ENCODE measurements at regions not wholly inside any gene's neighbourhood (a gene's known extent, or its start where the extent isn't known, plus 50 kb on each side); places are given as distances from the start of the nearest gene placed in this dataset.

- TF ChIP-seq, protein P1, sequence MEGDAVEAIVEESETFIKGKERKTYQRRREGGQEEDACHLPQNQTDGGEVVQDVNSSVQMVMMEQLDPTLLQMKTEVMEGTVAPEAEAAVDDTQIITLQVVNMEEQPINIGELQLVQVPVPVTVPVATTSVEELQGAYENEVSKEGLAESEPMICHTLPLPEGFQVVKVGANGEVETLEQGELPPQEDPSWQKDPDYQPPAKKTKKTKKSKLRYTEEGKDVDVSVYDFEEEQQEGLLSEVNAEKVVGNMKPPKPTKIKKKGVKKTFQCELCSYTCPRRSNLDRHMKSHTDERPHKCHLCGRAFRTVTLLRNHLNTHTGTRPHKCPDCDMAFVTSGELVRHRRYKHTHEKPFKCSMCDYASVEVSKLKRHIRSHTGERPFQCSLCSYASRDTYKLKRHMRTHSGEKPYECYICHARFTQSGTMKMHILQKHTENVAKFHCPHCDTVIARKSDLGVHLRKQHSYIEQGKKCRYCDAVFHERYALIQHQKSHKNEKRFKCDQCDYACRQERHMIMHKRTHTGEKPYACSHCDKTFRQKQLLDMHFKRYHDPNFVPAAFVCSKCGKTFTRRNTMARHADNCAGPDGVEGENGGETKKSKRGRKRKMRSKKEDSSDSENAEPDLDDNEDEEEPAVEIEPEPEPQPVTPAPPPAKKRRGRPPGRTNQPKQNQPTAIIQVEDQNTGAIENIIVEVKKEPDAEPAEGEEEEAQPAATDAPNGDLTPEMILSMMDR (conservative IDR thresholded peaks at IDR 0.05; ENCODE audit: low read depth), result no peak
- CTCF ChIA-PET, result interaction anchor here (0.7 kb wide), 1 partner anchor 34 kb away, joined by 4 read pairs; no protein-coding TSS in a partner anchor
- no peak overlapping the region for H3K27ac ChIP-seq
- POLR2A ChIA-PET (ENCODE audit: low non-redundant PET), result no interaction called here
- no peak for DNase-seq (ENCODE audit: low spot score)
Observed at GRCh38 chr4:185966549-185966948, 102.4 kb upstream of the TLR3 start.

DNA sequence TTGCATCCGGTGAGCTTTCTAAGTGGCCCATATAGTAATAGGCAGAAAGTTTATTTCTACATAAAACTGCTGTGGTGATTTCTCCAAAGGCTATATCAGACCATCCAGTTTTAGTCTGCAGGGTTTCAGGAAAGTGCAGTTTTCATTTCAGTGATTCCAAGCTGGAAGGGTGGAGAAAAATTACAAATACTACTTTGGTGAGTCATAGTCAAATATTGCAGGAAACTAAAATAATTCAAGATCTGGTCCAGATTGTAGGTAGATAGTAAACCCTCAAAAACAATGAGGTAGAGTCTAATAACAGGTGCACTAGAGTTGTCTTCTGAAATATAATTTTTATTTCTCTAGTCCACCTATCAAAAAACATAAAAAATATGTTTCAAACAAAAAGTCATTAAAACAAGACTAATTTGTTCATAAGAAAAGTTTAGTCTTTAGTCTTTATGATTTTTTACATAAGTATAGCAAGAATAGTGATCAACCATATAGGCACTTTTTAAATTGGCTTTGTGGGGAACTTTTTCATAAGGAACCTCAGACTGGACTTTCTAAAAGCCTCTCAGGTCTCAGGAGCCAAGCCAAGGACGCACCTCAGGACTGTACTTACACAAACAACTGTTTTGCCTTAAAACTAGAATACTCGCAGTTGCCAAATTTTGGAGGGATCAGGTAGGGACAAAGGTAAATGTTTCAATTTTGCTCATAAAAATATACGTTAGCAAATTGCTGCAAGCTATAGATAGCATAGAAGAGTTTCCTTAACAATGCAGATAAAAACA, 101.8 kb upstream of the TLR3 start:
- TF ChIP-seq, protein P1 (conservative IDR thresholded peaks at IDR 0.05; ENCODE audit: low read depth), result no peak
- POLR2A ChIA-PET (ENCODE audit: low non-redundant PET), result no interaction called here

DNA sequence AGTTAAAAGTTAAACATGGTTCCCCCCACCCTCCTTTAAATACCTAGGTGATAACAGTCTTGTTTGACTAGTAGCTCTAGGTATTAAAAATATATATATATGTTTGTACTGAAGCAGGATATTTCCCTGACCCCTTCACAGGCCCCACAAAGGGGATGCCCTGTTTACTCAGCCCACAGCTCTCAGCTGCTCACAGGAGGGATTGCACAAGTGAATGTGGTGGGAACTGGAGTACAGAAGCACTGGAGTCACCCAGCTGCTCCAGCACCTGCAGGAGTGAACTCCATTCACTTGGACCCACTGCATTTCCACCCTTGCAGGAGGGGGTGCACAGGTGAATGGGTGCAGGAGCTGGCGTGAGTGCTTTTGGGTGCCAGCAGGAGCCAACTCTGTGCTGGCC, 99.3 kb upstream of the TLR3 start:
- no peak for DNase-seq (ENCODE audit: low spot score)
- ChIA-PET POLR2A (ENCODE audit: low non-redundant PET) (no interaction called here), CTCF (interaction anchor here (0.7 kb wide), 1 partner anchor 163 kb away, joined by 5 read pairs; no protein-coding TSS in a partner anchor)
- TF ChIP-seq, protein P1 (conservative IDR thresholded peaks at IDR 0.05; ENCODE audit: low read depth), result no peak
- no peak overlapping the region for H3K27ac ChIP-seq

More for the DNA sequence above, 101.8 kb upstream of the TLR3 start:
- CTCF ChIA-PET, result no interaction called here
- no peak overlapping the region for H3K27ac ChIP-seq
- no peak for DNase-seq (ENCODE audit: low spot score)

DNA sequence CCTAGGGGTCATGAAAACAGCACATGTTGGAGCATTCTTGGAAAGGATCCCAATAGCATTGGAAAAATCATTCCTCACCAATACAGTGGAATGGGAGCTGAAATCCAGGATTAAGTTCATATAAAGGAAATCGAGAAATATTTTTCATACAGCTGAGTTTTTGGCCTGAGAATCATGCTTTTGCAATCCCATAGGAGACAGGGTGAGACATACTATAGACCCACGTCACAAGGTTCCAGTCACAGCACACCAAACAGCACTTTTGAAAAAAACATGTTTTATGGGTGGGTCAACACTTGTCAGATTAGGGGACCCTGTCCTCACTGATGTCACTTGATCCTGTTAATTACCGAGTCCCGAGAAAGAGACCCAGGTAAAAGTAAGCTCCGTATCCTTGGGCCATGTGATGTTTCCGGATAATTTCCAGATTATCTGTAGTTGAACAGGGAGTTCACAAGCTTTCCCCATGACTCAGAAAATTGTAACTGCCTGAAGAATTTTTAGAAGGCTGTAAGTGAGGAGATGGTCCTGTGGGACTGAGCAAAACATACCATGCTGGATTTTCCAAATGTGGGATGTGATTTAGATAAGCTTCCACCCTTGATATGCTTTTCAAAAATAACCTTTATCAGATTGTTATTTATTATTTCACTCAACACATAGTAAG, 80.9 kb upstream of the TLR3 start:
- TF ChIP-seq, protein P1 (conservative IDR thresholded peaks at IDR 0.05; ENCODE audit: low read depth), result no peak

GRCh38 chr4:185991770-185992169, 77.2 kb upstream of the TLR3 start:
- no peak for DNase-seq (ENCODE audit: low spot score)
- ChIA-PET CTCF (interaction anchor here (0.7 to 1.6 kb wide), 3 partner anchors 30 to 155 kb away, joined by 3 to 7 read pairs (median 4); no protein-coding TSS in a partner anchor), POLR2A (ENCODE audit: low non-redundant PET) (no interaction called here)
- H3K27ac ChIP-seq, result no peak overlapping the region
- TF ChIP-seq, protein P1 (conservative IDR thresholded peaks at IDR 0.05; ENCODE audit: low read depth), result no peak

More for the DNA sequence above, 80.9 kb upstream of the TLR3 start:
- DNase-seq (ENCODE audit: low spot score), result no peak
- ChIA-PET CTCF (interaction anchor here (0.5 kb wide), 1 partner anchor 173 kb away, joined by 3 read pairs; no protein-coding TSS in a partner anchor), POLR2A (ENCODE audit: low non-redundant PET) (no interaction called here)
- no peak overlapping the region for H3K27ac ChIP-seq

DNA sequence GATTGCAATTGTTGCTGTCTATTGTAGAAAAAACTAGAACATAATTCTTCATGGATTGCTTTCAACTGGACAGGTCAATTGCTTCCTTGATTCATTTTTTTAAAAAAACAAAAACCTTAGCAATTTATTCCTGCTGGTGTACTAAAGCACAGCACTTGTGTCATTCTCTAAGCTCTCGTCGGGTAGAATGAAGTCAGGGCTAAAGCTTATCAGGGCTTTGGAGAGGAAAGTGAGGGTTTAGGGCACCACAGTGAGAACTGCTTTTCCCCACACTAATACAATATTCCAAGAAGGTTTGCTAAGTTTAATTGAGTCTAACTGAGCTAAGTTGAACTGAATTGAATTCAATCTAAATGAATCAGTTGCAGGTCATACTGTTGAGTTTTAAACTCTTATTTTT, 76.4 kb upstream of the TLR3 start:
- TF ChIP-seq, protein P1 (conservative IDR thresholded peaks at IDR 0.05; ENCODE audit: low read depth), result no peak
- DNase-seq (ENCODE audit: low spot score), result no peak
- ChIA-PET POLR2A (ENCODE audit: low non-redundant PET) (no interaction called here), CTCF (interaction anchor here (1.6 kb wide), 1 partner anchor 29 kb away, joined by 7 read pairs; no protein-coding TSS in a partner anchor)
- no peak overlapping the region for H3K27ac ChIP-seq

Data from RWPE1 (cell line).